H1 (cell line): ENCODE measurements at regions not wholly inside any gene's neighbourhood (a gene's known extent, or its start where the extent isn't known, plus 50 kb on each side); places are given as distances from the start of the nearest gene placed in this dataset.

Experiments
- CTCF ChIA-PET: fragments of 300-600 bp; sonication (Branson Sonifier 250); formaldehyde crosslinking; loops from one replicate; lab custom pipeline; 2021; ENCODE audit not compliant: partially characterized antibody; lab: Charles Lee
- POLR2A ChIA-PET: fragments of 300-600 bp; sonication (Branson Sonifier 250); formaldehyde crosslinking; loops from one replicate; lab custom pipeline; 2021; ENCODE audit warnings: inconsistent platforms; ENCODE audit not compliant: partially characterized antibody; lab: Charles Lee
- DNase-seq, 2 experiments: peaks; one replicate each; pipeline versions ENCODE4 v3.0.0 to v3.0.0-alpha.2; 2010 to 2022; ENCODE audit warnings: low spot score in 2 of 2, low read depth in 1 of 2, mixed read lengths in 1 of 2
- FAIRE-seq: peaks from 2 replicates; lab custom pipeline; 2011; peaks lifted over from hg19 to GRCh38; lab: Jason Lieb, UNC
- H2AFZ ChIP-seq: 2 replicates; pipeline ENCODE4 v1.8.1; 2012; ENCODE audit warnings: low read length, inconsistent platforms
- H2AK5ac ChIP-seq: 2 replicates; pipeline ENCODE4 v1.6.1; 2013; ENCODE audit warnings: low read depth, low read length
- H2BK120ac ChIP-seq: replicated peaks from 2 replicates; pipeline ENCODE3; 2013; ENCODE audit warnings: low read depth, low read length, inconsistent platforms
- H2BK12ac ChIP-seq: 2 replicates; pipeline ENCODE4 v1.6.1; 2013; ENCODE audit warnings: low read depth, low read length
- H2BK15ac ChIP-seq: 2 replicates; pipeline ENCODE4 v1.6.1; 2013; ENCODE audit warnings: low read length
- H2BK20ac ChIP-seq: 2 replicates; pipeline ENCODE4 v1.6.1; 2013; ENCODE audit warnings: low read length
- H2BK5ac ChIP-seq: 2 replicates; pipeline ENCODE4 v1.6.1; 2013; ENCODE audit warnings: low read depth, low read length
- H3K14ac ChIP-seq: 2 replicates; pipeline ENCODE4 v1.6.1; 2013; ENCODE audit warnings: inconsistent platforms; ENCODE audit not compliant: insufficient read length
- H3K18ac ChIP-seq: 2 replicates; pipeline ENCODE4 v1.6.1; 2013; ENCODE audit warnings: low read length; ENCODE audit errors: extremely low read depth
- H3K23ac ChIP-seq: 2 replicates; pipeline ENCODE4 v1.6.1; 2013; ENCODE audit warnings: inconsistent platforms; ENCODE audit not compliant: insufficient read length
- H3K23me2 ChIP-seq: 2 replicates; pipeline ENCODE4 v1.6.1; 2013; ENCODE audit warnings: low read depth, low read length
- H3K27ac ChIP-seq: 2 replicates; pipeline ENCODE4 v1.6.1; 2011; ENCODE audit warnings: low read depth, low read length, inconsistent platforms
- H3K27me3 ChIP-seq, 4 experiments: replicated peaks in 1 of 4; 1 replicate in 1 of 4; 2 replicates in 3 of 4; pipeline versions ENCODE4 v1.6.1 to v1.8.1; 2011 to 2013; ENCODE audit warnings: low read length in 3 of 4, mild to moderate bottlenecking in 3 of 4, inconsistent platforms in 2 of 4, mixed read lengths in 2 of 4, moderate library complexity in 1 of 4; ENCODE audit not compliant: control insufficient read depth in 3 of 4, insufficient read depth in 3 of 4; ENCODE audit errors: extremely low read depth in 1 of 4
- H3K36me3 ChIP-seq, 4 experiments: 2 replicates each; pipeline versions ENCODE4 v1.6.1 to v1.8.1; 2011 to 2013; ENCODE audit warnings: mild to moderate bottlenecking in 4 of 4, low read length in 3 of 4, moderate library complexity in 2 of 4, control low read depth in 1 of 4, inconsistent platforms in 1 of 4; ENCODE audit not compliant: insufficient read depth in 4 of 4, control insufficient read depth in 2 of 4
- H3K4ac ChIP-seq: replicated peaks from 2 replicates; pipeline ENCODE3; 2013; ENCODE audit warnings: low read length, low read depth, mixed read lengths, inconsistent platforms; ENCODE audit not compliant: insufficient read length
- H3K4me1 ChIP-seq, 4 experiments: replicated peaks in 1 of 4; 1 replicate in 1 of 4; 2 replicates in 3 of 4; pipeline versions ENCODE4 v1.6.1 to v1.8.1; 2011 to 2013; ENCODE audit warnings: low read length in 3 of 4, inconsistent platforms in 2 of 4, mixed read lengths in 1 of 4; ENCODE audit not compliant: insufficient read depth in 4 of 4, control insufficient read depth in 3 of 4
- H3K4me2 ChIP-seq, 2 experiments: 2 replicates each; pipeline versions ENCODE4 v1.6.1 to v1.8.1; 2011 to 2013; ENCODE audit warnings: low read depth in 2 of 2, low read length in 2 of 2, control low read depth in 1 of 2, inconsistent platforms in 1 of 2, mild to moderate bottlenecking in 1 of 2; ENCODE audit not compliant: insufficient read depth in 1 of 2
- H3K4me3 ChIP-seq, 4 experiments: fragments of 200-600, 300-600 bp in 1 of 4; sonication (generic), shearing (Covaris generic), sonication (Bioruptor Twin) in 1 of 4; 2 replicates each; pipeline versions ENCODE4 v1.5.1 to v1.8.1; 2011 to 2016; ENCODE audit warnings: low read length in 4 of 4, low read depth in 3 of 4, control low read depth in 2 of 4, inconsistent platforms in 2 of 4, mild to moderate bottlenecking in 2 of 4, mixed read lengths in 1 of 4, moderate library complexity in 1 of 4; ENCODE audit not compliant: insufficient read depth in 2 of 4; ENCODE audit errors: extremely low read depth in 1 of 4
- H3K56ac ChIP-seq: replicated peaks from 2 replicates; pipeline ENCODE3; 2013; ENCODE audit warnings: low read depth, mild to moderate bottlenecking, mixed read lengths, low read length, inconsistent platforms; ENCODE audit not compliant: insufficient read length
- H3K79me1 ChIP-seq: 2 replicates; pipeline ENCODE4 v1.6.1; 2013; ENCODE audit warnings: low read depth, low read length, control low read depth
- H3K79me2 ChIP-seq, 2 experiments: 2 replicates each; pipeline versions ENCODE4 v1.6.1 to v1.8.1; 2012 to 2013; ENCODE audit warnings: low read length in 2 of 2, mild to moderate bottlenecking in 2 of 2, inconsistent platforms in 1 of 2; ENCODE audit not compliant: insufficient read depth in 2 of 2, control insufficient read depth in 1 of 2
- H3K9ac ChIP-seq, 4 experiments: replicated peaks in 1 of 4; 1 replicate in 1 of 4; 2 replicates in 3 of 4; pipeline versions ENCODE4 v1.6.1 to v1.8.1; 2011 to 2013; ENCODE audit warnings: low read depth in 3 of 4, low read length in 3 of 4, control low read depth in 2 of 4, mild to moderate bottlenecking in 2 of 4, moderate library complexity in 2 of 4, inconsistent platforms in 1 of 4; ENCODE audit errors: extremely low read depth in 1 of 4
- H3K9me3 ChIP-seq, 2 experiments: 2 replicates each; pipeline versions ENCODE4 v1.6.1 to v1.8.1; 2012 to 2013; ENCODE audit warnings: mild to moderate bottlenecking in 2 of 2, moderate library complexity in 2 of 2, control low read depth in 1 of 2, inconsistent platforms in 1 of 2, low read depth in 1 of 2, low read length in 1 of 2, mixed read lengths in 1 of 2; ENCODE audit not compliant: insufficient read depth in 2 of 2
- H4K20me1 ChIP-seq, 2 experiments: replicated peaks in 1 of 2; 2 replicates each; pipeline versions ENCODE3 to v1.8.1; 2011 to 2013; ENCODE audit warnings: inconsistent platforms in 2 of 2, low read length in 2 of 2, mild to moderate bottlenecking in 1 of 2; ENCODE audit not compliant: insufficient read depth in 2 of 2, control insufficient read depth in 1 of 2
- H4K5ac ChIP-seq: 2 replicates; pipeline ENCODE4 v1.6.1; 2013; ENCODE audit warnings: low read length, low read depth, mixed read lengths, inconsistent platforms; ENCODE audit not compliant: insufficient read length
- H4K8ac ChIP-seq: 2 replicates; pipeline ENCODE4 v1.8.0; 2013; ENCODE audit warnings: mild to moderate bottlenecking, moderate library complexity, low read length, inconsistent platforms; ENCODE audit not compliant: insufficient read depth; ENCODE audit errors: extremely low read depth
- H4K91ac ChIP-seq: replicated peaks from 2 replicates; pipeline ENCODE3; 2013; ENCODE audit warnings: low read length, mixed read lengths, inconsistent platforms; ENCODE audit not compliant: insufficient read length
- BACH1 ChIP-seq: IDR thresholded peaks from 2 replicates; pipeline ENCODE4 v1.6.1; 2012; ENCODE audit warnings: low read length, improper control_type of control experiment
- CREB1 ChIP-seq: IDR thresholded peaks from 2 replicates; pipeline ENCODE4 v1.6.1; 2012; ENCODE audit warnings: inconsistent platforms
- EGR1 ChIP-seq: IDR thresholded peaks from 2 replicates; pipeline ENCODE4 v1.6.1; 2011; ENCODE audit warnings: low read depth, low read length, borderline replicate concordance
- EZH2 ChIP-seq: fragments of 200-600 bp; sonication (generic); IDR thresholded peaks from 2 replicates; pipeline ENCODE4 v1.7.1; 2012; ENCODE audit warnings: low read depth, mild to moderate bottlenecking, moderate library complexity, low read length, inconsistent platforms; ENCODE audit not compliant: severe bottlenecking
- GABPA ChIP-seq: IDR thresholded peaks from 2 replicates; pipeline ENCODE4 v1.6.1; 2011; ENCODE audit warnings: mild to moderate bottlenecking, low read length, moderate library complexity, borderline replicate concordance; ENCODE audit not compliant: insufficient read depth
- HDAC6 ChIP-seq: IDR thresholded peaks from one replicate; pipeline ENCODE4 v1.7.1; 2012; ENCODE audit warnings: low read depth, mild to moderate bottlenecking, inconsistent platforms, low read length, moderate library complexity
- NANOG ChIP-seq: IDR thresholded peaks from 2 replicates; pipeline ENCODE4 v1.6.1; 2011; ENCODE audit warnings: low read length, low read depth, mild to moderate bottlenecking, inconsistent platforms; ENCODE audit not compliant: insufficient read depth, poor library complexity, severe bottlenecking
- PHF8 ChIP-seq: fragments of 200-600 bp; sonication (generic); conservative IDR thresholded peaks from 2 replicates; pipeline ENCODE4 v1.7.1; 2012; ENCODE audit warnings: low read depth, mild to moderate bottlenecking, inconsistent platforms, low read length, moderate library complexity
- SAP30 ChIP-seq: fragments of 300-600 bp; sonication (generic); IDR thresholded peaks from 2 replicates; pipeline ENCODE4 v1.7.1; 2012; ENCODE audit warnings: low read length, moderate library complexity, mild to moderate bottlenecking, inconsistent platforms; ENCODE audit not compliant: insufficient read depth, insufficient replicate concordance
- SIN3A ChIP-seq, 2 experiments: IDR thresholded peaks in 1 of 2; conservative IDR thresholded peaks in 1 of 2; 2 replicates each; pipeline ENCODE4 v1.6.1; 2011 to 2012; ENCODE audit warnings: low read length in 2 of 2, improper control_type of control experiment in 1 of 2, low read depth in 1 of 2, mild to moderate bottlenecking in 1 of 2
- SUZ12 ChIP-seq: fragments of 200-600 bp; sonication (generic); IDR thresholded peaks from 2 replicates; pipeline ENCODE4 v1.6.1; 2012; ENCODE audit warnings: mild to moderate bottlenecking, inconsistent platforms, low read length, moderate library complexity, mixed read lengths
- WGBS, 2 experiments: shearing (Covaris generic) in 1 of 2; methylation state at CpG; one replicate each; pipeline versions ENCODE4 v1.1.6 to v1.1.7; 2013 to 2015; ENCODE audit warnings: low lambda C conversion rate in 2 of 2, mixed read lengths in 2 of 2, inconsistent platforms in 1 of 2, low coverage in 1 of 2, missing lambda C conversion rate in 1 of 2; ENCODE audit not compliant: insufficient replicate concordance in 2 of 2, insufficient coverage in 1 of 2, insufficient read length in 1 of 2; ENCODE audit errors: extremely low coverage in 1 of 2, missing lambda C conversion rate in 1 of 2; 5-methylcytosine and 5-hydroxymethylcytosine counted together

GRCh38 chrX:22746081-22746480, 253.7 kb upstream of the DDX53 start:
- Histone ChIP-seq H3K27me3 (no peaks in the 10 kb centered on the region), H3K27ac (no peak overlapping the region), H3K4ac (no peak overlapping the region), H2AK5ac (no peak overlapping the region), H2AFZ (no peak overlapping the region), H2BK15ac (no peak overlapping the region), H3K18ac (no peak overlapping the region), H3K4me1 (no peaks in the 10 kb centered on the region), H3K79me2 (no peaks in the 10 kb centered on the region), H3K14ac (no peak overlapping the region), H3K79me1 (no peaks in the 10 kb centered on the region), H4K8ac (no peak overlapping the region), H4K20me1 (no peaks in the 10 kb centered on the region), H2BK20ac (no peak overlapping the region), H2BK5ac (no peak overlapping the region), H3K23ac (no peak overlapping the region), H2BK120ac (no peak overlapping the region), H3K23me2 (no peaks in the 10 kb centered on the region), H4K5ac (no peak overlapping the region), H2BK12ac (no peak overlapping the region), H3K4me3 (no peak overlapping the region), H3K9ac (no peak overlapping the region), H3K36me3 (no peaks in the 10 kb centered on the region), H3K56ac (no peak overlapping the region), H4K91ac (no peak overlapping the region), H3K9me3 (no peaks in the 10 kb centered on the region), H3K4me2 (no peak overlapping the region)
- ChIA-PET CTCF (no interaction called here), POLR2A (no interaction called here)
- WGBS, 2 experiments: 93% methylated on average over 4 of the region's 4 CpGs; no CpG with 5 or more reads in 1 of the 2 experiments
- DNase-seq (no peak), FAIRE-seq (no peak)
- no peak for TF ChIP-seq SAP30
- TF ChIP-seq HDAC6: no peak
- no peak for TF ChIP-seq CREB1
- no peak for TF ChIP-seq BACH1
- TF ChIP-seq GABPA: no peak
- no peak for TF ChIP-seq NANOG
- TF ChIP-seq SIN3A (conservative IDR thresholded peaks at IDR 0.05 in 1 of 2, IDR thresholded peaks at IDR 0.05 in 1 of 2; ENCODE audit: low read depth in 1 of 2, low read length in 2 of 2): no peak
- no peak for TF ChIP-seq PHF8
- TF ChIP-seq SUZ12: no peak
- no peak for TF ChIP-seq EZH2
- no peak for TF ChIP-seq EGR1
